Activated CD8-positive, alpha-beta T cell treated with anti-CD3 and anti-CD28 coated beads for 36 hours (primary cell): ENCODE measurements at regions not wholly inside any gene's neighbourhood (a gene's known extent, or its start where the extent isn't known, plus 50 kb on each side); places are given as distances from the start of the nearest gene placed in this dataset.

Source experiments
- ATAC-seq: fragments of 200-7000 bp; cut with Tn5 transposase; one replicate; pipeline ENCODE4 v1.10.0; 2021; ENCODE audit warnings: mild to moderate bottlenecking, moderate library complexity
- CTCF ChIA-PET: fragments of 350-600 bp; sonication (Branson Sonifier 250); formaldehyde crosslinking; loops from one replicate; lab custom pipeline; 2021; ENCODE audit warnings: antibody characterized with exemption; lab: Charles Lee
- POLR2A ChIA-PET: fragments of 350-600 bp; sonication (Branson Sonifier 250); formaldehyde crosslinking; loops from one replicate; lab custom pipeline; 2021; ENCODE audit warnings: antibody characterized with exemption; lab: Charles Lee
- DNase-seq: peaks from one replicate; pipeline ENCODE4 v3.0.0-alpha.2; 2020
- H3K27ac Mint-ChIP-seq: one replicate; pipeline ENCODE4 v1.8.0; 2021; ENCODE audit warnings: mild to moderate bottlenecking, mixed read lengths
- H3K27me3 Mint-ChIP-seq: one replicate; pipeline ENCODE4 v1.8.0; 2021; ENCODE audit warnings: mixed read lengths
- H3K36me3 Mint-ChIP-seq: one replicate; pipeline ENCODE4 v1.8.0; 2021; ENCODE audit warnings: low read depth, mixed read lengths
- H3K4me1 Mint-ChIP-seq: one replicate; pipeline ENCODE4 v1.8.0; 2021; ENCODE audit warnings: low read depth, mixed read lengths
- H3K4me3 Mint-ChIP-seq: one replicate; pipeline ENCODE4 v1.8.0; 2021; ENCODE audit warnings: mild to moderate bottlenecking, moderate library complexity, mixed read lengths
- H3K9me3 Mint-ChIP-seq: one replicate; pipeline ENCODE4 v1.8.0; 2021; ENCODE audit warnings: mixed read lengths
- intact Hi-C: fragments of 100-400 bp; cut with micrococcal nuclease; formaldehyde crosslinking; loops from one replicate; pipeline ENCODE4 v1.10.0; 2022
- TF ChIP-seq, protein P1 (sequence below): fragments of 200-600 bp; IDR thresholded peaks from one replicate; pipeline ENCODE4 v1.8.0; 2022; ENCODE audit warnings: antibody characterized with exemption, mild to moderate bottlenecking

- no peak overlapping the region for H3K4me3 Mint-ChIP-seq
- no peaks in the 10 kb centered on the region for H3K4me1 Mint-ChIP-seq
- intact Hi-C loops, result no loop called here
- no peaks in the 10 kb centered on the region for H3K27me3 Mint-ChIP-seq
- no peak overlapping the region for H3K27ac Mint-ChIP-seq
- POLR2A ChIA-PET, result no interaction called here
- H3K9me3 Mint-ChIP-seq, result peaks cover 5% of the 10 kb centered on the region
- TF ChIP-seq, protein P1, sequence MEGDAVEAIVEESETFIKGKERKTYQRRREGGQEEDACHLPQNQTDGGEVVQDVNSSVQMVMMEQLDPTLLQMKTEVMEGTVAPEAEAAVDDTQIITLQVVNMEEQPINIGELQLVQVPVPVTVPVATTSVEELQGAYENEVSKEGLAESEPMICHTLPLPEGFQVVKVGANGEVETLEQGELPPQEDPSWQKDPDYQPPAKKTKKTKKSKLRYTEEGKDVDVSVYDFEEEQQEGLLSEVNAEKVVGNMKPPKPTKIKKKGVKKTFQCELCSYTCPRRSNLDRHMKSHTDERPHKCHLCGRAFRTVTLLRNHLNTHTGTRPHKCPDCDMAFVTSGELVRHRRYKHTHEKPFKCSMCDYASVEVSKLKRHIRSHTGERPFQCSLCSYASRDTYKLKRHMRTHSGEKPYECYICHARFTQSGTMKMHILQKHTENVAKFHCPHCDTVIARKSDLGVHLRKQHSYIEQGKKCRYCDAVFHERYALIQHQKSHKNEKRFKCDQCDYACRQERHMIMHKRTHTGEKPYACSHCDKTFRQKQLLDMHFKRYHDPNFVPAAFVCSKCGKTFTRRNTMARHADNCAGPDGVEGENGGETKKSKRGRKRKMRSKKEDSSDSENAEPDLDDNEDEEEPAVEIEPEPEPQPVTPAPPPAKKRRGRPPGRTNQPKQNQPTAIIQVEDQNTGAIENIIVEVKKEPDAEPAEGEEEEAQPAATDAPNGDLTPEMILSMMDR, result no peak
- DNase-seq (no peak), ATAC-seq (no peak)
- no peaks in the 10 kb centered on the region for H3K36me3 Mint-ChIP-seq
- CTCF ChIA-PET, result interaction anchor here (0.8 kb wide), 1 partner anchor 17 kb away, joined by 3 read pairs; no protein-coding TSS in a partner anchor
Observed at GRCh38 chr6:66435321-66435720, 728.3 kb upstream of the EYS start.

GRCh38 chr6:66429210-66429609 lies 722.2 kb upstream of the EYS start:
- CTCF ChIA-PET, result no interaction called here
- ATAC-seq, result no peak
- intact Hi-C loops, result no loop called here
- Mint-ChIP-seq H3K9me3 (peaks cover 14% of the 10 kb centered on the region), H3K27ac (no peak overlapping the region), H3K4me1 (no peaks in the 10 kb centered on the region), H3K27me3 (no peaks in the 10 kb centered on the region), H3K36me3 (no peaks in the 10 kb centered on the region), H3K4me3 (no peak overlapping the region)
- POLR2A ChIA-PET, result no interaction called here
- TF ChIP-seq, protein P1, result no peak
- no peak for DNase-seq

- ATAC-seq (no peak), DNase-seq (no peak)
- Mint-ChIP-seq H3K4me3 (no peak overlapping the region), H3K27me3 (no peaks in the 10 kb centered on the region), H3K4me1 (no peaks in the 10 kb centered on the region), H3K36me3 (no peaks in the 10 kb centered on the region), H3K9me3 (peaks cover 6% of the 10 kb centered on the region), H3K27ac (no peak overlapping the region)
- TF ChIP-seq, protein P1, result no peak
- intact Hi-C loops, result no loop called here
- ChIA-PET POLR2A (no interaction called here), CTCF (no interaction called here)
Observed at GRCh38 chr6:66423047-66423446, 716.0 kb upstream of the EYS start.

DNA sequence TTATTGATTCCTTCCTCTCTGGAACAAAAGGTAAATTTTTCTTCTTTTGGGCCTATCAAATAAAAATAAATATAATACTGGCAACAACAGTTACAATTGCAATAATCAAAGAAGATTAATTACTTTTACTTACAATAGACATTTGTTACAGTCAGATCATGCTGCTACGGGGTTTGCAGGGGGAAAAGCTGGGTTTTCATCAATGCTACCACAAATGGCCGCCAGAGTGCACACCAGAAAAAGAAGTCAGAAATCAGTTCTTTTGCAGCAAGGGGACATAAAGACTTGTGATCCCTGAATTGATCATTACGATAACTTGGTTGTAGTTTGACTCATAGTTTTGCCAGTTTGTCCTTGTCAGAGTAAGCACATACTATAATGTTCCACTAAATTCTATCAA lies 714.5 kb upstream of the EYS start:
- no peaks in the 10 kb centered on the region for H3K4me1 Mint-ChIP-seq
- CTCF ChIA-PET, result no interaction called here
- H3K36me3 Mint-ChIP-seq, result no peaks in the 10 kb centered on the region
- no peak for DNase-seq
- TF ChIP-seq, protein P1, result no peak
- no peak for ATAC-seq
- no peak overlapping the region for H3K4me3 Mint-ChIP-seq
- no peak overlapping the region for H3K27ac Mint-ChIP-seq
- intact Hi-C loops, result no loop called here
- no peaks in the 10 kb centered on the region for H3K27me3 Mint-ChIP-seq
- POLR2A ChIA-PET, result no interaction called here
- H3K9me3 Mint-ChIP-seq, result peaks cover 4% of the 10 kb centered on the region

DNA sequence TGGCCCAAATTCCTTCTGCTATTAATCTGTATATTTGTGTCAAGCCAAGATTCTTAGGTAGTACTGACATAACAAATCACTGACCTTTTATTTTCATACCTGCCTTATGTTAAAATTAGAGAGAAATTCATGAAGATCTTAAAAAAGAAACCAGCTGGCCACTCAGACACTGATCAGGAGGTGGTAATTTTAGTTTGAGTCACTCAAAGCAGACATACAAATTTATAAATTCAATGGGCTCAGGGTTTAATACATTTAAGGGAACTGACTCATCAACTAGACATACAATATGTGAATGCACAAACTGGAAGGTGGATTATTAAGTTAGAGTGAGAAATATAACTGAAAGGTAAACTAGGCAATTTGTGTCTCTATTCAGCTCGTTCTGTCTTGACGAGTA lies 711.9 kb upstream of the EYS start:
- POLR2A ChIA-PET, result no interaction called here
- no peaks in the 10 kb centered on the region for H3K4me1 Mint-ChIP-seq
- no peaks in the 10 kb centered on the region for H3K36me3 Mint-ChIP-seq
- ATAC-seq (no peak), DNase-seq (no peak)
- no peaks in the 10 kb centered on the region for H3K27me3 Mint-ChIP-seq
- no peak overlapping the region for H3K4me3 Mint-ChIP-seq
- TF ChIP-seq, protein P1, result no peak
- intact Hi-C loops, result no loop called here
- peaks cover 4% of the 10 kb centered on the region for H3K9me3 Mint-ChIP-seq
- CTCF ChIA-PET, result no interaction called here
- no peak overlapping the region for H3K27ac Mint-ChIP-seq
